Stomach (tissue), 4 donors: ENCODE measurements at regions not wholly inside any gene's neighbourhood (a gene's known extent, or its start where the extent isn't known, plus 50 kb on each side); places are given as distances from the start of the nearest gene placed in this dataset.

Source experiments
- EP300 ChIP-seq: sonication (generic); formaldehyde crosslinking; IDR thresholded peaks from one replicate; pipeline ENCODE4 v1.6.1; 2017; ENCODE audit warnings: antibody characterized with exemption
- POLR2A ChIP-seq, 4 donors: fragments of 450-650 bp; IDR thresholded peaks; one replicate each; pipeline ENCODE4 v1.6.1; 2016; ENCODE audit warnings: antibody characterized with exemption in 4 of 4, control low read depth in 2 of 4, mild to moderate bottlenecking in 1 of 4, moderate library complexity in 1 of 4

DNA sequence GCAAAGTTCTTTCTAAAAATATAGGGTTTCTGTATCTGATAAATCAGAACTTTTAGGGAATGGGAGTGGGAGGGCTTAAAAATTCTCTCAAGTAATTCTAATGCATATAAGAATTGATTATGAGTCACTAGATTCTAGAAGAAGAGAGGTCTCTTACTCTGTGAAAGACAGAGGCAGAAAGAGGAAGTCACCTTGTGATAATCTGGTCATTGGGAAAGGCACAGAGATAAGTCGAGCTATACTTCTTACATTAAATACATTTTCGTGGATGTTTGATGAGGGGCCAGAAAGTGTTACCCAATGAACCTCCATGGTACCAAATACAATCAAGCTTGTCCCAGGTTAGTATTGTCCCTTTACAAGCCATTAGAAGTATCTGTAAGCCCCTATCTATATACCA lies 134.4 kb downstream of the MAD2L1 start:
- TF ChIP-seq EP300 (no peak), POLR2A (IDR thresholded peaks at IDR 0.05) (no peak)
